Panc1 (cell line): ENCODE measurements at regions not wholly inside any gene's neighbourhood (a gene's known extent, or its start where the extent isn't known, plus 50 kb on each side); places are given as distances from the start of the nearest gene placed in this dataset.

Source experiments
- ATAC-seq: fragments of 200-7000 bp; cut with Tn5 transposase; 2 replicates; pipeline ENCODE4 v1.9.1; 2020; ENCODE audit warnings: mild to moderate bottlenecking, moderate library complexity
- BruUV-seq: library from RNA; stranded (reverse); fragments of 400-500 nt; replicated peaks from 2 replicates; lab custom pipeline; 2021; lab: Mats Ljungman, UMichigan
- CTCF ChIA-PET: fragments of 300-600 bp; sonication (Branson Sonifier 250); formaldehyde crosslinking; loops from one replicate; lab custom pipeline; 2022; ENCODE audit warnings: antibody characterized with exemption; lab: Charles Lee
- POLR2A ChIA-PET: fragments of 300-600 bp; sonication (Branson Sonifier 250); formaldehyde crosslinking; loops from one replicate; lab custom pipeline; 2022; ENCODE audit warnings: antibody characterized with exemption; lab: Charles Lee
- DNase-seq: peaks from one replicate; pipeline ENCODE4 v3.0.0-alpha.2; 2010; ENCODE audit warnings: low read depth, low spot score
- H3K27ac ChIP-seq: 2 replicates; pipeline ENCODE4 v1.5.1; 2011; ENCODE audit warnings: mild to moderate bottlenecking, low read length, inconsistent platforms
- H3K27me3 ChIP-seq: fragments of 200-500 bp; sonication (Bioruptor generic); 2 replicates; pipeline ENCODE4 v1.6.0; 2014; ENCODE audit warnings: low read length, inconsistent platforms; ENCODE audit not compliant: control insufficient read depth, insufficient read depth
- H3K36me3 ChIP-seq: fragments of 200-500 bp; sonication (Bioruptor generic); 2 replicates; pipeline ENCODE4 v1.5.1; 2014; ENCODE audit warnings: inconsistent platforms, mild to moderate bottlenecking, low read length, moderate library complexity; ENCODE audit not compliant: control insufficient read depth, insufficient read depth
- H3K4me1 ChIP-seq: 2 replicates; pipeline ENCODE4 v1.5.1; 2011; ENCODE audit warnings: inconsistent platforms, mild to moderate bottlenecking, low read length, moderate library complexity; ENCODE audit not compliant: control insufficient read depth, insufficient read depth
- H3K4me3 ChIP-seq, 2 experiments: 2 replicates each; pipeline ENCODE4 v1.5.1; 2011 to 2012; ENCODE audit warnings: low read depth in 2 of 2, low read length in 2 of 2, mild to moderate bottlenecking in 2 of 2, inconsistent platforms in 1 of 2, moderate library complexity in 1 of 2
- H3K9me3 ChIP-seq: fragments of 200-500 bp; sonication (Bioruptor generic); 2 replicates; pipeline ENCODE4 v1.5.1; 2014; ENCODE audit warnings: low read depth, mild to moderate bottlenecking, inconsistent platforms, low read length, moderate library complexity; ENCODE audit not compliant: control insufficient read depth, insufficient read depth
- CTCF ChIP-seq: fragments of 450-650 bp; IDR thresholded peaks from 2 replicates; pipeline ENCODE4 v1.5.1; 2017; ENCODE audit warnings: mild to moderate bottlenecking
- POLR2AphosphoS5 ChIP-seq: IDR thresholded peaks from 2 replicates; pipeline ENCODE4 v1.6.1; 2012; ENCODE audit warnings: mild to moderate bottlenecking, low read depth, low read length, moderate library complexity
- REST ChIP-seq, 2 experiments: IDR thresholded peaks; 2 replicates each; pipeline ENCODE4 v1.6.1; 2011 to 2012; ENCODE audit warnings: low read depth in 2 of 2, control low read depth in 1 of 2, low read length in 1 of 2, mild to moderate bottlenecking in 1 of 2, moderate library complexity in 1 of 2; ENCODE audit not compliant: insufficient read depth in 1 of 2
- SIN3A ChIP-seq: IDR thresholded peaks from 2 replicates; pipeline ENCODE4 v1.6.1; 2012; ENCODE audit warnings: low read depth, mild to moderate bottlenecking, low read length, moderate library complexity, borderline replicate concordance; ENCODE audit not compliant: insufficient read depth
- TCF7L2 ChIP-seq: IDR thresholded peaks from 2 replicates; pipeline ENCODE4 v1.6.1; 2011; ENCODE audit warnings: mild to moderate bottlenecking, low read depth, low read length, inconsistent platforms
- in situ Hi-C: cut with HindIII; loops from 2 replicates; pipeline ENCODE4 v1.10.0; 2016; ENCODE audit warnings: low sequenced_read_pairs, low pct_unique_long_range_greater_than_20kb
- intact Hi-C: fragments of 100-400 bp; cut with micrococcal nuclease; formaldehyde crosslinking; loops from one replicate; pipeline ENCODE4 v1.10.0; 2022; ENCODE audit not compliant: unreplicated experiment

DNA sequence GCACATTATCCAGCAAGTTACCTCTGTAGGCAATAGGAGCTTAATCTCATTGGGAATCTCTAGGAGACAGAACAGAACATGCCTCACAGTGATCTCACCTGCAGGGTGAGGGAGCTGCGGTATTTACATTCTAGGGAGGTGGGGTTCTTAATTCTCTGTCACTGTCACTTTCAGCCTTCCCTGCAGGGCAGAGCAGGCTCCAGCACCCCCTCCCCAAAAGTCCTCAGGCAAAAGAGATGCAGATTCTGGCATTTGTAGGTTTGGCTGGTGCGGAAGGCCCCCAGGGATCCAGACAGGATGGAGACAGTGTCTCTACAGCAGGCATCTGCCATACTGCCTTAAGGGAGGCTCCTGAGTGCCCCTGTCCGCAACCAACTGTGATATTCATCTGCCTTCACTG is 166.4 kb upstream of the ATP6AP2 start:
- no peak overlapping the region for H3K4me3 ChIP-seq
- intact Hi-C loops, result no loop called here
- ChIA-PET CTCF (no interaction called here), POLR2A (no interaction called here)
- no peaks in the 10 kb centered on the region for H3K9me3 ChIP-seq
- DNase-seq (no peak), ATAC-seq (no peak)
- H3K27ac ChIP-seq, result no peak overlapping the region
- BruUV-seq, result no TSS peak
- TF ChIP-seq TCF7L2, result no peak
- TF ChIP-seq CTCF, result no peak
- TF ChIP-seq POLR2AphosphoS5, result no peak
- TF ChIP-seq REST (IDR thresholded peaks at IDR 0.05; ENCODE audit: insufficient read depth in 1 of 2, low read depth in 2 of 2, low read length in 1 of 2), result no peak
- no peak for TF ChIP-seq SIN3A
- in situ Hi-C loops, result no loop called here
- no peaks in the 10 kb centered on the region for H3K27me3 ChIP-seq
- H3K4me1 ChIP-seq, result no peaks in the 10 kb centered on the region
- H3K36me3 ChIP-seq, result no peaks in the 10 kb centered on the region

DNA sequence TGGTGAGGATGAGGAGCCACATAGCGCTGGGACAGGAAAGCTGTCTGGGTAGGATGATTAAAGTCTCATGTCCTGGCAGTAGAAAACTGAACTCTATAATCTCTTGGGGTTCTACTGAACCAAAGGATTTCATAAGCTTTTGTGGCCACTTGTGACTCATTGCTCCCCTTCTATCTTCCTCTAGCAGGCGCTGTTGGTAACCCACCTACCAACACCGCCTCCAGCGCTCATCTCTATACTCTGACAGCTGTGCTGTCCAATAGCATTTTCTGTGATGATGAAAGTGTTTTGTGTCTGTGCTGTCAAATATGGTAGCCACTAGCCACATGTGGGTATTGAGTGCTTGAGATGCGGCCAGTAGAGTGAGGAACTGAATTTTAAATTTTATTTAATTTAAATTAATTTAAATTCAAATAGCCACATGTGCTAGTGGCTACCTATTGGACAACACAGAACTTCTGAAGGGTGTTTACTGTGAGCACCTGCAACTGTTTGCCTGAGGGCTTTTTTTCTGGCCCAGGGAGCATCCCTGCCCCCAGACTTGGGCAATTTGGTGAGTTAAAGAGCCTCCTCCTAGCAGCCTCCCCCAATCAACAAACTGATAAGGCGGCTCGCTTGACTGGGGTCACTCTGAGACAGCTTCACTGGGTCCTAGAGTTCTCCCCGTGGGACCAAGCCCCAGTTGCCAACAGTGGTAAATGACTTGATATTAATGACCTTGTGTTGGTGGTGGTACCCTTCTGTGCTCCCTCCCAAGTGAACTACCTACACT is 169.2 kb upstream of the ATP6AP2 start:
- H3K36me3 ChIP-seq, result no peaks in the 10 kb centered on the region
- H3K27ac ChIP-seq, result no peak overlapping the region
- TF ChIP-seq SIN3A (no peak), CTCF (peak; percentile 18)
- ATAC-seq (no peak), DNase-seq (no peak)
- H3K4me3 ChIP-seq, result no peak overlapping the region
- H3K27me3 ChIP-seq, result no peaks in the 10 kb centered on the region
- ChIA-PET POLR2A (no interaction called here), CTCF (no interaction called here)
- H3K4me1 ChIP-seq, result no peaks in the 10 kb centered on the region
- in situ Hi-C loops, result no loop called here
- BruUV-seq, result no TSS peak
- intact Hi-C loops, result no loop called here
- H3K9me3 ChIP-seq, result no peaks in the 10 kb centered on the region
